B cell (primary cell): ENCODE measurements at regions not wholly inside any gene's neighbourhood (a gene's known extent, or its start where the extent isn't known, plus 50 kb on each side); places are given as distances from the start of the nearest gene placed in this dataset.

Experiments
- ATAC-seq: fragments of 200-7000 bp; cut with Tn5 transposase; one replicate; pipeline ENCODE4 v1.10.0; 2021; ENCODE audit warnings: low read depth, mild to moderate bottlenecking, moderate number of reproducible peaks, moderate library complexity
- CTCF ChIA-PET: fragments of 350-600 bp; sonication (Branson Sonifier 250); formaldehyde crosslinking; loops from one replicate; lab custom pipeline; 2021; ENCODE audit warnings: antibody characterized with exemption, inconsistent platforms; lab: Charles Lee
- POLR2A ChIA-PET: fragments of 350-600 bp; sonication (Branson Sonifier 250); formaldehyde crosslinking; loops from one replicate; lab custom pipeline; 2021; ENCODE audit warnings: antibody characterized with exemption; lab: Charles Lee
- DNase-seq: peaks from one replicate; pipeline ENCODE4 v3.0.0; 2013
- H2AFZ ChIP-seq: 2 replicates; pipeline ENCODE4 v1.6.1; 2012; ENCODE audit warnings: mild to moderate bottlenecking, low read depth, low read length; ENCODE audit not compliant: insufficient read depth, poor library complexity, severe bottlenecking
- H3K27ac ChIP-seq, 2 donors: 1 replicate in 1 of 2; 2 replicates in 1 of 2; pipeline ENCODE4 v1.5.1; 2012 to 2013; ENCODE audit warnings: low read length in 2 of 2, mild to moderate bottlenecking in 2 of 2, moderate library complexity in 1 of 2
- H3K27me3 ChIP-seq, 4 experiments: fragments of 200-600 bp in 1 of 4; sonication (generic) in 1 of 4; replicated peaks in 1 of 4; 1 replicate in 2 of 4; 2 replicates in 2 of 4; pipeline versions ENCODE4 v1.6.1 to v1.7.0; 2013 to 2016; ENCODE audit warnings: low read length in 3 of 4, mild to moderate bottlenecking in 2 of 4, mixed read lengths in 1 of 4, moderate library complexity in 1 of 4; ENCODE audit not compliant: insufficient read depth in 4 of 4, control insufficient read depth in 3 of 4; ENCODE audit errors: control extremely low read depth in 1 of 4
- H3K36me3 ChIP-seq, 2 experiments: replicated peaks in 1 of 2; 1 replicate in 1 of 2; 2 replicates in 1 of 2; pipeline versions ENCODE4 v1.6.1 to v1.7.1; 2013; ENCODE audit warnings: low read length in 1 of 2; ENCODE audit not compliant: insufficient read depth in 2 of 2, control insufficient read depth in 1 of 2; ENCODE audit errors: control extremely low read depth in 1 of 2, extremely low read depth in 1 of 2
- H3K4me1 ChIP-seq, 2 donors: fragments of 200-600 bp in 1 of 2; sonication (generic) in 1 of 2; 1 replicate in 1 of 2; 2 replicates in 1 of 2; pipeline versions ENCODE4 v1.5.1 to v1.6.1; 2013 to 2017; ENCODE audit warnings: low read length in 2 of 2; ENCODE audit not compliant: control insufficient read depth in 2 of 2, insufficient read depth in 2 of 2
- H3K4me2 ChIP-seq: replicated peaks from 2 replicates; pipeline ENCODE3; 2012; ENCODE audit warnings: mild to moderate bottlenecking, low read depth, low read length; ENCODE audit not compliant: poor library complexity, severe bottlenecking
- H3K4me3 ChIP-seq, 5 experiments: fragments of 200-600 bp in 1 of 5; sonication (generic) in 1 of 5; 1 replicate in 3 of 5; 2 replicates in 2 of 5; pipeline versions ENCODE4 v1.5.1 to v1.7.0; 2011 to 2016; ENCODE audit warnings: low read length in 4 of 5, mild to moderate bottlenecking in 4 of 5, low read depth in 2 of 5, control low read depth in 1 of 5, moderate library complexity in 1 of 5; ENCODE audit not compliant: insufficient read depth in 1 of 5; ENCODE audit errors: control extremely low read depth in 1 of 5, extremely low read depth in 1 of 5
- H3K79me2 ChIP-seq: fragments of 200-600 bp; sonication (generic); one replicate; pipeline ENCODE4 v1.6.0; 2016; ENCODE audit warnings: low read length; ENCODE audit not compliant: control insufficient read depth, insufficient read depth
- H3K9ac ChIP-seq: fragments of 200-600 bp; sonication (generic); 2 replicates; pipeline ENCODE4 v1.6.1; 2017; ENCODE audit warnings: mild to moderate bottlenecking, low read length, moderate library complexity
- H3K9me3 ChIP-seq, 3 donors: one replicate each; pipeline versions ENCODE4 v1.6.1 to v1.7.1; 2013; ENCODE audit warnings: low read length in 2 of 3; ENCODE audit not compliant: control insufficient read depth in 2 of 3, insufficient read depth in 1 of 3; ENCODE audit errors: control extremely low read depth in 1 of 3
- H4K20me1 ChIP-seq: 2 replicates; pipeline ENCODE4 v1.6.0; 2012; ENCODE audit warnings: mild to moderate bottlenecking, low read length; ENCODE audit not compliant: insufficient read depth, control insufficient read depth, poor library complexity, severe bottlenecking
- H3K27ac Mint-ChIP-seq: one replicate; pipeline ENCODE4 v1.8.0; 2021; ENCODE audit warnings: mixed read lengths
- H3K27me3 Mint-ChIP-seq: one replicate; pipeline ENCODE4 v1.8.0; 2021; ENCODE audit warnings: mixed read lengths
- H3K4me1 Mint-ChIP-seq: one replicate; pipeline ENCODE4 v1.8.0; 2021; ENCODE audit warnings: mixed read lengths
- H3K4me3 Mint-ChIP-seq: one replicate; pipeline ENCODE4 v1.8.0; 2021; ENCODE audit warnings: mixed read lengths
- H3K9me3 Mint-ChIP-seq: one replicate; pipeline ENCODE4 v1.8.0; 2022; ENCODE audit warnings: mixed read lengths; ENCODE audit not compliant: insufficient read depth
- CTCF ChIP-seq: fragments of 200-600 bp; IDR thresholded peaks from one replicate; pipeline ENCODE4 v1.8.0; 2022; ENCODE audit warnings: antibody characterized with exemption, mild to moderate bottlenecking
- EZH2 ChIP-seq: IDR thresholded peaks from 2 replicates; pipeline ENCODE4 v1.6.1; 2012; ENCODE audit warnings: borderline replicate concordance, low read depth, mild to moderate bottlenecking, moderate library complexity, low read length; ENCODE audit not compliant: insufficient read depth, poor library complexity, severe bottlenecking
- WGBS: methylation state at CpG from one replicate; pipeline ENCODE4 v1.1.5; 2013; ENCODE audit warnings: missing lambda C conversion rate; ENCODE audit not compliant: insufficient coverage; 5-methylcytosine and 5-hydroxymethylcytosine counted together
- intact Hi-C: fragments of 100-400 bp; cut with micrococcal nuclease; formaldehyde crosslinking; loops from one replicate; pipeline ENCODE4 v1.10.0; 2022

- Histone ChIP-seq H3K4me1 (no peaks in the 10 kb centered on the region), H3K79me2 (no peaks in the 10 kb centered on the region), H3K27me3 (no peaks in the 10 kb centered on the region), H3K27ac (no peak overlapping the region), H4K20me1 (no peaks in the 10 kb centered on the region), H3K9me3 (peaks cover 0 to 13% (median 1%) of the 10 kb centered on the region in 3 donors), H3K9ac (no peak overlapping the region), H3K36me3 (no peaks in the 10 kb centered on the region), H2AFZ (no peak overlapping the region), H3K4me2 (no peak overlapping the region), H3K4me3 (no peak overlapping the region)
- ChIA-PET POLR2A (no interaction called here), CTCF (no interaction called here)
- DNase-seq (no peak), ATAC-seq (no peak)
- intact Hi-C loops = no loop called here
- 91% methylated on average over 8 of the region's 12 CpGs for WGBS
- no peak overlapping the region for H3K4me3 Mint-ChIP-seq
- H3K27ac Mint-ChIP-seq = no peak overlapping the region
- H3K9me3 Mint-ChIP-seq = peaks cover 8% of the 10 kb centered on the region
- H3K27me3 Mint-ChIP-seq = no peaks in the 10 kb centered on the region
- no peaks in the 10 kb centered on the region for H3K4me1 Mint-ChIP-seq
- no peak for TF ChIP-seq EZH2
- TF ChIP-seq CTCF = no peak
Observed at GRCh38 chr21:20425856-20426255, 572.4 kb upstream of the NCAM2 start.

GRCh38 chr21:20440338-20440737 lies 557.9 kb upstream of the NCAM2 start:
- peaks cover 0 to 4% (median 0%) of the 10 kb centered on the region in 3 donors for H3K9me3 ChIP-seq
- CTCF ChIA-PET = no interaction called here
- POLR2A ChIA-PET = no interaction called here
- 71% methylated on average over 1 of the region's 5 CpGs for WGBS
- no peaks in the 10 kb centered on the region for H3K79me2 ChIP-seq
- H3K27ac Mint-ChIP-seq = no peak overlapping the region
- H3K4me1 Mint-ChIP-seq = no peaks in the 10 kb centered on the region
- no peaks in the 10 kb centered on the region for H3K27me3 ChIP-seq
- no peak overlapping the region for H3K4me3 ChIP-seq
- no peak overlapping the region for H2AFZ ChIP-seq
- H3K27ac ChIP-seq = no peak overlapping the region
- no peak for ATAC-seq
- H3K9me3 Mint-ChIP-seq = no peaks in the 10 kb centered on the region
- intact Hi-C loops = no loop called here
- H3K4me1 ChIP-seq = no peaks in the 10 kb centered on the region
- no peaks in the 10 kb centered on the region for H3K27me3 Mint-ChIP-seq
- TF ChIP-seq CTCF (no peak), EZH2 (no peak)
- H3K4me2 ChIP-seq = no peak overlapping the region
- H4K20me1 ChIP-seq = no peaks in the 10 kb centered on the region
- no peaks in the 10 kb centered on the region for H3K36me3 ChIP-seq
- no peak for DNase-seq
- no peak overlapping the region for H3K9ac ChIP-seq
- no peak overlapping the region for H3K4me3 Mint-ChIP-seq
